ENCODE measurements at regions not wholly inside any gene's neighbourhood (a gene's known extent, or its start where the extent isn't known, plus 50 kb on each side); places are given as distances from the start of the nearest gene placed in this dataset.

DNA sequence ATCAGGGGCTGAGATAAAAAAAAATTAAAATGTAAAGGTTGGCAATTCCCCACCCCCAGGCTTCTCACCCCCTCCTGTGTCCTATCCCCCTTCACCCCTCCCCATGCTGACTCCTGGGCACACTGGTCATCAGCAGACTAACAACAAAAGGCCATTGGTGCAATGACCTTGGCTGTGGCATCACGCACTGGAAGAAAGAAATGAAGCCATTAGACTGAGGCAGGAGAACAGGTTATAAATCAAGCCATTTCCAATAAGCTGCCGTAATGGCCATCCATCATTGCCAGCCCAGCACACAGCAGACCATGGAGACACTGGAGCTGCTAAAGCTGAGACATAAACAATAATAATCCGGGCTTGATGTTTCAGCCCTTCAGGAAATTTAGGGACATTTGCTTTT is 342.4 kb upstream of the ETAA1 start:
- TF ChIP-seq CTCF (IDR thresholded peaks at IDR 0.05; ENCODE audit: unreplicated experiment), result no peak
- intact Hi-C loops (cut with micrococcal nuclease), result no loop called here
- BruUV-seq (replicated peaks), result no TSS peak

GRCh38 chr2:67055387-67056304 is 341.5 kb upstream of the ETAA1 start:
- no peaks in the 10 kb centered on the region for H3K36me3 Mint-ChIP-seq (ENCODE audit: insufficient read depth, unreplicated experiment)
- peaks cover 28% of the 10 kb centered on the region for H3K4me1 Mint-ChIP-seq (ENCODE audit: insufficient read depth, unreplicated experiment)
- CTCF ChIA-PET, result interaction anchor here (0.7 kb wide), 1 partner anchor 396 kb away, joined by 3 read pairs; no protein-coding TSS in a partner anchor
- H3K27me3 Mint-ChIP-seq (ENCODE audit: insufficient read depth, unreplicated experiment), result no peaks in the 10 kb centered on the region
- H3K4me3 Mint-ChIP-seq (ENCODE audit: unreplicated experiment), result peak overlapping the region; percentile 16
- POLR2A ChIA-PET, result interaction anchor here (0.6 to 1.7 kb wide), 10 partner anchors 9 to 1080 kb away, joined by 3 to 9 read pairs (median 3); no protein-coding TSS in a partner anchor
- H3K27ac Mint-ChIP-seq (ENCODE audit: low read depth, unreplicated experiment), result peak overlapping the region; percentile 75
- no TSS peak for BruUV-seq (replicated peaks)
- DNase-seq (ENCODE audit: unreplicated experiment), result peak; percentile 13
- no peak for TF ChIP-seq CTCF (IDR thresholded peaks at IDR 0.05; ENCODE audit: unreplicated experiment)
- H3K9me3 Mint-ChIP-seq (ENCODE audit: unreplicated experiment), result no peaks in the 10 kb centered on the region
- intact Hi-C loops (cut with micrococcal nuclease), result no loop called here

More for the DNA sequence above, 342.4 kb upstream of the ETAA1 start:
- CTCF ChIA-PET, result interaction anchor here (0.6 kb wide), 1 partner anchor 1416 kb away, joined by 3 read pairs; no protein-coding TSS in a partner anchor
- no peak overlapping the region for H3K4me3 Mint-ChIP-seq (ENCODE audit: unreplicated experiment)
- no peak for DNase-seq (ENCODE audit: unreplicated experiment)
- POLR2A ChIA-PET, result interaction anchor here (0.7 to 1.7 kb wide), 6 partner anchors 10 to 1079 kb away, joined by 3 to 9 read pairs (median 4); no protein-coding TSS in a partner anchor
- peaks cover 28% of the 10 kb centered on the region for H3K4me1 Mint-ChIP-seq (ENCODE audit: insufficient read depth, unreplicated experiment)
- no peaks in the 10 kb centered on the region for H3K36me3 Mint-ChIP-seq (ENCODE audit: insufficient read depth, unreplicated experiment)
- H3K27ac Mint-ChIP-seq (ENCODE audit: low read depth, unreplicated experiment), result no peak overlapping the region
- H3K9me3 Mint-ChIP-seq (ENCODE audit: unreplicated experiment), result no peaks in the 10 kb centered on the region
- H3K27me3 Mint-ChIP-seq (ENCODE audit: insufficient read depth, unreplicated experiment), result no peaks in the 10 kb centered on the region

GRCh38 chr2:67057123-67057522 is 340.0 kb upstream of the ETAA1 start:
- no peak for TF ChIP-seq CTCF (IDR thresholded peaks at IDR 0.05; ENCODE audit: unreplicated experiment)
- Mint-ChIP-seq H3K4me3 (ENCODE audit: unreplicated experiment) (no peak overlapping the region), H3K9me3 (ENCODE audit: unreplicated experiment) (no peaks in the 10 kb centered on the region), H3K4me1 (ENCODE audit: insufficient read depth, unreplicated experiment) (peaks cover 22% of the 10 kb centered on the region), H3K36me3 (ENCODE audit: insufficient read depth, unreplicated experiment) (no peaks in the 10 kb centered on the region), H3K27ac (ENCODE audit: low read depth, unreplicated experiment) (peak overlapping the region; percentile 1), H3K27me3 (ENCODE audit: insufficient read depth, unreplicated experiment) (no peaks in the 10 kb centered on the region)
- intact Hi-C loops (cut with micrococcal nuclease), result no loop called here
- DNase-seq (ENCODE audit: unreplicated experiment), result no peak
- POLR2A ChIA-PET, result interaction anchor here (0.5 to 1.7 kb wide), 4 partner anchors 16 to 625 kb away, joined by 3 read pairs; no protein-coding TSS in a partner anchor
- BruUV-seq (replicated peaks), result no TSS peak
- CTCF ChIA-PET, result interaction anchor here (0.7 kb wide), 3 partner anchors 215 to 561 kb away, joined by 3 to 4 read pairs (median 3); no protein-coding TSS in a partner anchor

Data from MCF 10A (cell line).